ENCODE measurements at regions not wholly inside any gene's neighbourhood (a gene's known extent, or its start where the extent isn't known, plus 50 kb on each side); places are given as distances from the start of the nearest gene placed in this dataset.
"Not testable (repeated sequence)": the region's sequence is repeated elsewhere in the genome, so short reads cannot be mapped to it uniquely, and the experiment has no call there.

DNA sequence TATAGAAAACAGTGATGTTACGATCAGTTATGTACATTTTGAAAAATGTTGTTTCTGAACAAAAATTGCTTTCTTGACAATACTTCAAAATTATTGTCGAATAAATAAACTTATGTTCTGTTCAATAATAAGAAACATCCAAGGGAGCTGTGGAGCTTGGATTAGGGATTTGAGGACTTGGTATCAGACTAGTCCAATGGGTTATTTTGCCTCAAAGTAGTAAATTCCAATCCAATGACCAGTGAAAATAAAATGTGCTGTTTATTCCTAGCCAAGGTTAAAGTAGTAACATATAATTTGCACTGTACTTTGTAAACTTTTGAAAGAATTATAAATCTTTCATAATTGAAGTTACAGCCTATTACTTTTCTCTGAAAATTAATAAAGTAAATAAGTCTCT lies 79.1 kb upstream of the IVNS1ABP start:
- no peak for DNase-seq (ENCODE audit: extremely low spot score)
- ChIA-PET POLR2A (no interaction called here), CTCF (interaction anchor here (1.7 kb wide), 1 partner anchor 10 kb away, joined by 3 read pairs; no protein-coding TSS in a partner anchor)
- TF ChIP-seq, protein P1, sequence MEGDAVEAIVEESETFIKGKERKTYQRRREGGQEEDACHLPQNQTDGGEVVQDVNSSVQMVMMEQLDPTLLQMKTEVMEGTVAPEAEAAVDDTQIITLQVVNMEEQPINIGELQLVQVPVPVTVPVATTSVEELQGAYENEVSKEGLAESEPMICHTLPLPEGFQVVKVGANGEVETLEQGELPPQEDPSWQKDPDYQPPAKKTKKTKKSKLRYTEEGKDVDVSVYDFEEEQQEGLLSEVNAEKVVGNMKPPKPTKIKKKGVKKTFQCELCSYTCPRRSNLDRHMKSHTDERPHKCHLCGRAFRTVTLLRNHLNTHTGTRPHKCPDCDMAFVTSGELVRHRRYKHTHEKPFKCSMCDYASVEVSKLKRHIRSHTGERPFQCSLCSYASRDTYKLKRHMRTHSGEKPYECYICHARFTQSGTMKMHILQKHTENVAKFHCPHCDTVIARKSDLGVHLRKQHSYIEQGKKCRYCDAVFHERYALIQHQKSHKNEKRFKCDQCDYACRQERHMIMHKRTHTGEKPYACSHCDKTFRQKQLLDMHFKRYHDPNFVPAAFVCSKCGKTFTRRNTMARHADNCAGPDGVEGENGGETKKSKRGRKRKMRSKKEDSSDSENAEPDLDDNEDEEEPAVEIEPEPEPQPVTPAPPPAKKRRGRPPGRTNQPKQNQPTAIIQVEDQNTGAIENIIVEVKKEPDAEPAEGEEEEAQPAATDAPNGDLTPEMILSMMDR (IDR thresholded peaks at IDR 0.05; ENCODE audit: control extremely low read depth, extremely low read depth, low read depth, missing control alignments) = no peak

DNA sequence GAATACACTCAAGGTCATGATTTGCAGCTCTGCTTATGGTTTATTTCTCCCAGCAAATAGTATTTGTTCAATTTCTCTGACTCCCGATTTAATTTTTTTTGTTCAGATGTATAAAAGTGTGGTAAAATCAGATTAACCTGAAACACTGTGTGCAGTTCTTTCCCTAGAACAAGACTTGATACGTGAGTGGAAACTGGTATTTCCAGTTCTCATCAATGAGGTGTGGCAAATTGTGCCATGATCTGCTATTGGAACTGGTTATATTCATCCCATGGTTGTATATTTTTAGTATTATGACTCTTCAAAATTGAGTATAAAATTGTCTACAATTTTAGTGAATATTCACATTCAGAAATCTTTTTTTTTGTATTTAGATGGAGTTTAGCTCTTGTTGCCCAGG lies 76.8 kb upstream of the IVNS1ABP start:
- TF ChIP-seq, protein P1 (IDR thresholded peaks at IDR 0.05; ENCODE audit: control extremely low read depth, extremely low read depth, low read depth, missing control alignments) = no peak
- POLR2A ChIA-PET = no interaction called here
- no peak for DNase-seq (ENCODE audit: extremely low spot score)
- CTCF ChIA-PET = no interaction called here

DNA sequence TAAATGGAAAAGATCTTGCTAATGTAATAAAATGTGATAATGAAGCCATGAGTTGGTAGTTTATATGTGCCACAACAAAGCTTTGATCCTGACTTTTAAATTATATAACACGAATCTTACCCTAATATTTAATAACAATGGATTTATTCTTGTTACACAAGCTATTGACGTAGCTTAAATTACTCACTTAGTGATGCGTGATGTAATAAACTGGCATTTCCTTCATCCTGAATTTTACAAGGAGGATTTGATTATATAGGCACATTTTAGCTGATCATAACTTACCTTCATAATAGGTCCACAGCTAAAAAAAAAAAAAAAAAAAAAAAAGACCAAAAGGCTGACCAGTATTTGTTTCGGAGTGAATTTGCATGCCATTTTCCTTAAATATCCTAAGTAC lies 76.2 kb upstream of the IVNS1ABP start:
- DNase-seq (ENCODE audit: extremely low spot score) = no peak
- TF ChIP-seq, protein P1 (IDR thresholded peaks at IDR 0.05; ENCODE audit: control extremely low read depth, extremely low read depth, low read depth, missing control alignments) = no peak
- ChIA-PET CTCF (no interaction called here), POLR2A (no interaction called here)

DNA sequence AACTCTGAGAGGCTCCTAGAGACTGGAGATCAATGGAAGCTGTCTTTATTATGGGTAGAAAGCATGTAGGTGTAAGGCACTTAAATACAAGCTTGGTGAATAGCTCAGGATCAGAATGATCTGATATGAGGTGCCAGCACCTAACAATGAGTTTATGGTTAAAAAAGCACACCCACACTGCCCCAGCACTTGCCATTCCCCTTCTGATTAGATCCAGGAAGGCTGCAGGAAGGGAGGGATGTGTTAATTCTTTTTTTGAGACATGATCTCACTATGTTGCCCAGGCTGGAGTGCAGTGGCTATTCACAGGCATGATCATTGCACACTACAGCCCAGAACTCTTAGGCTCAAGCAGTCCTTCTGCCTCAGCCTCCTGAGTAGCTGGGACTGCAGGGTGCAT lies 71.8 kb upstream of the IVNS1ABP start:
- no peak for DNase-seq (ENCODE audit: extremely low spot score)
- TF ChIP-seq, protein P1 (IDR thresholded peaks at IDR 0.05; ENCODE audit: control extremely low read depth, extremely low read depth, low read depth, missing control alignments) = no peak
- ChIA-PET CTCF (interaction anchor here (1.1 to 1.3 kb wide), 2 partner anchors 9 to 11 kb away, joined by 3 to 4 read pairs; no protein-coding TSS in a partner anchor), POLR2A (no interaction called here)

DNA sequence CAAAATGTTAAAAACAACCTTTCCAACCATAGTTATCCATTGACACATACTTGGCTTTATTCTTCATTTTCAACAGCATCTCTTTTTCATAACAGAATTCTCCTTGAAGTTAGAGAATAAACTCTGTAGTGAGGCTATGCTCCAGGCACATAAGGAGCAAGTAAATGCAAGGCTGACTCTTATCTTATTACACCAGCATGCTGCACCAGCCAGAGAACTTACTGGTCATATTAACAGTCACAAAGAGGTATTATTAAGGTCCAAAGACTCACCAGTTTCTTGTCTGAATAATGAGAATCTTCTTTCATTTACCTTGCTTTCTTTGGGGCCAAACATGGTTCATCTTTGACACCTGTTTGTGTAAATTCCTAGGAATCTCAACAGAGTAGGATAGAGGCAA lies 71.3 kb upstream of the IVNS1ABP start:
- TF ChIP-seq, protein P1 (IDR thresholded peaks at IDR 0.05; ENCODE audit: control extremely low read depth, extremely low read depth, low read depth, missing control alignments) = no peak
- POLR2A ChIA-PET = no interaction called here
- CTCF ChIA-PET = no interaction called here
- DNase-seq (ENCODE audit: extremely low spot score) = no peak

DNA sequence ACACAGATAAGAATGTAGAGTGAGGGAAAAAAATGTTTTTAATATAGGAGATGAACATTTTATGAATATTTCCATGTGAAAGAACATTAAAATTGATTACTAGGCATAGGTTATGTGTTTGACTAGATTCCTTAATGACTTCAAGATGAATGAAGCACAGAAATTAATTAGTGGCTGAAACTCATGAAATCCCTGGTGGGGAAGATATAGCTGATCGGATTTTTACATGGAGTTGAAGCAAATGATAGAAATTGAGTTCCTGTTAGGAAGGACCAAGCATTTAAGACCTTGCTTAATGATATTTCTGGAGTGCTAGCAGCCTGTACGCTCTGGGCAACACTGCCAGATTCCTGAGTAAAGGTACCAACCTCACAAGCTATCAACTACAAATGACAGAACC lies 68.9 kb upstream of the IVNS1ABP start:
- CTCF ChIA-PET = interaction anchor here (1.4 to 2.4 kb wide), 2 partner anchors 11 to 17 kb away, joined by 5 to 14 read pairs; no protein-coding TSS in a partner anchor
- TF ChIP-seq, protein P1 (IDR thresholded peaks at IDR 0.05; ENCODE audit: control extremely low read depth, extremely low read depth, low read depth, missing control alignments) = no peak

DNA sequence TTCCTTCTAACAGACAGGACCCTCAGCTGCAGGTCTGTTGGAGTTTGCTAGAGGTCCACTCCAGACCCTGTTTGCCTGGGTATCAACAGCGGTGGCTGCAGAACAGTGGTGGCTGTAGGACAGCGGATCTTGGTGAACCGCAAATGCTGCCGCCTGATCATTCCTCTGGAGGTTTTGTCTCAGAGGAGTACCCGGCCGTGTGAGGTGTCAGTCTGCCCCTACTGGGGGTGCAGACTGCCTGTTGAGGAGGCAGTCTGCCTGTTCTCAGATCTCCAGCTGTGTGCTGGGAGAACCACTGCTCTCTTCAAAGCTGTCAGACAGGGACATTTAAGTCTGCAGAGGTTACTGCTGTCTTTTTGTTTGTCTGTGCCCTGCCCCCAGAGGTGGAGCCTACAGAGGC lies 66.8 kb upstream of the IVNS1ABP start:
- DNase-seq (ENCODE audit: extremely low spot score); POLR2A ChIA-PET: not testable (repeated sequence)
- CTCF ChIA-PET = interaction anchor here (0.8 kb wide), 1 partner anchor 9 kb away, joined by 3 read pairs; no protein-coding TSS in a partner anchor

More for the DNA sequence above, 68.9 kb upstream of the IVNS1ABP start:
- no peak for DNase-seq (ENCODE audit: extremely low spot score)
- POLR2A ChIA-PET = no interaction called here

Measured in GM10248 (cell line).